GM20000 (cell line): ENCODE measurements at regions not wholly inside any gene's neighbourhood (a gene's known extent, or its start where the extent isn't known, plus 50 kb on each side); places are given as distances from the start of the nearest gene placed in this dataset.

Experiments
- DNase-seq: peaks from one replicate; pipeline ENCODE4 v3.0.0; 2012; ENCODE audit warnings: low spot score
- TF ChIP-seq, protein P1 (sequence below): IDR thresholded peaks from 2 replicates; pipeline ENCODE4 v1.5.1; 2012; ENCODE audit warnings: mild to moderate bottlenecking, control low read depth; ENCODE audit errors: extremely low read depth, missing control alignments

DNA sequence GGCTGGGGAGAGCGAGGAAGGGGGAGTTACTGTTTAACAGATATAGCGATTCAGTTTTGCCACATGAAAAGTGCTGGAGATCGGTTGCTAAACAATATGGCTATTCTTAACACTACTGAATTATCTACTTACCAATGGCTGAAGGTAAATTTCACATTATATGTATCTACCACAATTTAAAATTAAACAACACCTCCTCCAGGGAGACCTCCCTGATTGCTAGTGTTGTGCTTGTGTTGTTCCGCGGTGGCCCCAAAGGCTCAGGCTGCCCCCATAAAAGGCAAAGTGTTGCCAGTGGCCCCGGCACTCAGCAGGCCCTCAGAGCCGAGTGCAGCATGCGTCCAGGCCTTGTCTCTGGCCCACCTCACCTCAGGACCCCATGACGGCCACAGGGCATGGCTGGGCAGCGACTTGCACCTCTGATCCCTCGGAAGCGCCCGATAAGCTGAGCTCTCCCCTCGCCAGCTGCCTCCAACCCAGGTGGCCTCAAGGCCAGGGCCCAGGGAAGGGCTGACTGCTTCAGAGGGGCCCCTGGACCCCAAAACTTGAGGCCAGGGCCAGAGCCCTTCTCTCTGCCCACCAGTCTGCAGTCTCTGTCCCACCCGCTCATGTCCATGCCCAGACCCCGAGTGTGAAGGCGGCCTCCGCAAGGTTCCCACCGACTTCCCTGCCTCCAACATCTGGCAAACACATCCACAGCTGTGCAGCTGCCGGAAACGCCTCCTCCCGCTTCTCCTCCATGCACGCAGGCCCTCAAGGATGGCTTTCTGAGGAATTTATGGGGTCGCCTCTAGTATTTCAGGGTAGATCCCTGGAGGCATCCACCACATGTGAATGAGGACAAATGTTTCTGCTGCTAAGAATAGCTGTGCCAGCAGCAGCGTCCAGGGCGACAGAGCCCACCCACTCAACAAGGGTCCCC, 60.0 kb downstream of the NCOR2 start:
- TF ChIP-seq, protein P1, sequence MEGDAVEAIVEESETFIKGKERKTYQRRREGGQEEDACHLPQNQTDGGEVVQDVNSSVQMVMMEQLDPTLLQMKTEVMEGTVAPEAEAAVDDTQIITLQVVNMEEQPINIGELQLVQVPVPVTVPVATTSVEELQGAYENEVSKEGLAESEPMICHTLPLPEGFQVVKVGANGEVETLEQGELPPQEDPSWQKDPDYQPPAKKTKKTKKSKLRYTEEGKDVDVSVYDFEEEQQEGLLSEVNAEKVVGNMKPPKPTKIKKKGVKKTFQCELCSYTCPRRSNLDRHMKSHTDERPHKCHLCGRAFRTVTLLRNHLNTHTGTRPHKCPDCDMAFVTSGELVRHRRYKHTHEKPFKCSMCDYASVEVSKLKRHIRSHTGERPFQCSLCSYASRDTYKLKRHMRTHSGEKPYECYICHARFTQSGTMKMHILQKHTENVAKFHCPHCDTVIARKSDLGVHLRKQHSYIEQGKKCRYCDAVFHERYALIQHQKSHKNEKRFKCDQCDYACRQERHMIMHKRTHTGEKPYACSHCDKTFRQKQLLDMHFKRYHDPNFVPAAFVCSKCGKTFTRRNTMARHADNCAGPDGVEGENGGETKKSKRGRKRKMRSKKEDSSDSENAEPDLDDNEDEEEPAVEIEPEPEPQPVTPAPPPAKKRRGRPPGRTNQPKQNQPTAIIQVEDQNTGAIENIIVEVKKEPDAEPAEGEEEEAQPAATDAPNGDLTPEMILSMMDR, result no peak
- no peak for DNase-seq

DNA sequence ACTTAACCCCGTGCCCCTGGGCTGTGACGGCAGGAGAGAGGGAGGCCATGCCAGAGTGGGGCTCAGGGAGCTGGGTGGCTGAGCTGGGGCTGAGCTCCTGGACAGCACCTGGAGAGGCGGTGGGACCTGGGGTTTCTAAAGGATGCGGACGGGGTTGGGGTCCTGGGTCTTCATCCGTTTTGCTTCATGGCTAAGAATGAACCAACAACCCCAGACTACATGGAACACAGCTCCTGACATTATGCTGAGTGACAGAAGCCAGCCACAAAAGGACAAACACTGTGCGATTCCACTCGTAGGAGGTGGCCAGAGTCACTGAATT, 60.6 kb downstream of the NCOR2 start:
- no peak for DNase-seq
- TF ChIP-seq, protein P1, result no peak

DNA sequence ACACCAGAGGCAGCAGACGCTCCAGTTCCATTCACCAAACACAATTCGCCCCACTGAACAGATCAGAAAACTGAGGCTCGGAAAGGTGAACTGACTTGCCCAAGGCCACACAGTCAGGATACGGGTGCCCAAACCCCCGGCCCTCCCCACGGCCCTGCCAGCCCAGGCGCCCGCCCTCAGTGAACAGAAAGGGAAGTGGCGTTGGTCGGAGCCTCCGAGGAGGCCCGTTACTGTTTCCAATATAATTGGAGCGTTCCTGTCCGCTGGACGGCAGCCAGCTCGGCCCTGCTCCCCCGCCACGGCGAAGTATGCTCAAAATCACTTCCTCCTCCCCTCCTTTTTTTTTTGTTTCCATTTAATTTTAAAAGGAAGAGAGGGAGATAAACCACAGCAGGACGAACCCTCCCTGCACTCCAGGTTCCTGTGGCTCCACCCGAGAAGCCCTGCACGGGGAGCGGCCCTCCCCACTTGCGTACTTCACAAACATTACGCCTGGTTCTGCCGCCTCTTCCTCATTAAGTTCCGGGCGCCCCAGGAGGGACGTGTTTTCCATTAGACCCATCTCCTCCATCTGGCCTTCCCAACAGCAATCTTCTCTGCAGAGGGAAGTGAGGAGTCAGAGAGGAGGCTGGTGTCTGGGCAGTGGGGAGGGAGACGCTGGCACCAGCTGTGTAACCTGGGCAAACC, 61.1 kb downstream of the NCOR2 start:
- no peak for DNase-seq
- TF ChIP-seq, protein P1, result no peak

DNA sequence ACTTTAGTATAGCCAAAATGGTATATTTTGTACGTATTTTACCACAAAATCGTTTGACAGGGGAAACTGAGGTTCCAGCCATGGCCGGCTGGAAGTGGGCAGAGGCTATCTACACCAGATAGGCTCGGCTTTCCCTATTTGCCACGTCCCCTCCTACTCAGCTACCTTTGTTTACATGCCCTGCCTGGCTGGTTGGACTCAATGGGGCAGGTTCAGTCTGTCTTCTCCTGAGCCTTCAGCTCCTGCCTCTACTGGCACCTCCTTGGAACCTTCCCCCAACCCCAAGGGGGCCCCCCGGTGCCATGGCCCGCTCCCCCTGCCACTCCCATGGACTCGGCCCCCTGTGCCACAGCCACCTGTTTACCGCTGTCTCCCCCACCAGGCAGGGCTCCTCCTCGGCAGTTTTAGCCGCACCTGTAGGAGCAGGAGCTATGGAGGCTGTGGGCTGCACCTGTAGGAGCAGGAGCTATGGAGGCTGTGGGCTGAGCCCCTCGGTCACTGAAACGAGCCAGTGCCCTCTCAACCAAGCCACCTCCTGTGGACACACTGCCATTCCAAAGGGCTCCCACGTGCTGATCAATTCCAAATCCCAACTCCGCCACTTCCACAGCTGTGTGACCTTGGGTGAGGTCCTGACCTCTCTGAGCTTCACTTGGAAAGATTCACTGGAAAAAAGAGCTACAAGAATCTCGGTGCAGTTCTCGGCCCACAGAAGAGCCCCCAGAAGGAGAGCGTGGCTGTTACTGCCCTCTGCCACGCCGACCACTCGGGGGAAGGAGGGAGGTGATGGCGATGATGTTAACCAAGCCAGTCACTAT, 62.2 kb downstream of the NCOR2 start:
- no peak for DNase-seq
- TF ChIP-seq, protein P1, result no peak

DNA sequence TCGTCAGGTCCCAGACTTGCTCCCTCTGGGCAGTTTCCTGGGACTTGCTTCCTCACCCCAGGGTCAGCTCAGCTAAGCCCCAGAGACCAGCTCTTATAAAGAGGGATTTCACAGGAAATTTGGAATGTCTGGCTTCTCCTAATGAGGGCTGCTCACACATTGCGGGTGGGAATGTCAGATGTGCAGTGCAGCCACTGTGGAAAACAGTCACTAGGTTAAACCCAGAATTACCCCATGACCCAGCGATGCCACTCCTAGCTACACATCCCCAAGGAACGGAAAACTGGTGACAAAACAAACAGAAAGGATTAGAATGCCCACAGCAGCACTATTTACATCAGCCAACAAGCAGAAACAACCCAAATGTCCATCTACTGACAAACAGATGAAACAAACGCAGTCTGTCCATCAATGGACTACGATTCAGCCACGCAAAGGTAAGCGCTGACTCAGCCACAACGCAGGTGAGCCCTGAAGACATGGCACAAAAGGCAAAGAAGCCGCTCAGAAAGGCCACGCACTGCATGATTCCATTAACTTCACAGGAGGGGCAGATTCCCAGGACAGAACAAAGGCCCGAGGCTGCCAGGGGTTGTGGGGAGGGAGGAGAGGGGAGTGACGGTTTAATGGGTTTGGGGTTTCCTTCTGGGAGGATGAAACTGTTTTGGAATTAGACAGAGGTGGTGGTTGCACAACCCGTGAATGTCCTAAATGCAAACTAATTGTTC, 63.0 kb downstream of the NCOR2 start:
- TF ChIP-seq, protein P1, result no peak
- no peak for DNase-seq

DNA sequence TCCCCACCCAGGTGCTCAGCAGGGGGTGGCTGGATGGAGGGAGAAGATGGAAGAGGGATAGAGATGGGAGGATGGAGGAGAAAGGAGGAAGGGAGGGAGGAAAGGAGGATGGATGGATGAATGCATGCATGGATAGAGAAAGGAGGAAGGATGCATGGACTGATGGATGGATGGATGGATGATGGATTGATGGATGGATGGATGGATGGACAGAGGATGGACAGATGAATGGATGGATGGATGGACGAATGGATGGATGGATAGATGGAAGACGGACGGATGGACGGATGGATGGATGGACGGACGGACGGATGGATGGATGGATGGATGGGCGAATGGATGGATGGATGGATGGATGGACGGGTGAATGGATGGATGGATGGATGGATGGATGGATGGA, 64.1 kb downstream of the NCOR2 start:
- no peak for DNase-seq
- TF ChIP-seq, protein P1, result no peak
